ENCODE measurements at regions not wholly inside any gene's neighbourhood (a gene's known extent, or its start where the extent isn't known, plus 50 kb on each side); places are given as distances from the start of the nearest gene placed in this dataset.

DNA sequence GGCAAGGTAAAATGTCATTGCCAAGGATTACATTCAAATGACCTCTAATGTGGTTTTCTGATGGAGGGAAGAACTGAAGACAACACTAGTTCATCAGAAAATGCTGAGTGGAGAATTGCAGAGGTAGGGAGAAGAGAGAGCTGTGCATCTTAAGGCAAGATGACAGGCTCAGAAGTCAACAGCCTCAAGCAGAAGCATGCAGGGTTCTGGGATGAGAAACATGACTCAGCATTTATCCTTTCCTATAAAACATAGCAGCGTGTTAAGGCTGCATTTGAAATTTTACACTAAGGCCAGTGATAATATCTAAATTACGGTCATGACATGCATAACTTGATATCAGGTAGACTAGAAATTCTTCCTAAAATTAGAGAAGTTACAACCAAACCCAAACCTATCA is 53.7 kb upstream of the DYRK2 start:
- TF ChIP-seq POLR2A (IDR thresholded peaks at IDR 0.05) (no peak), POLR2AphosphoS5 (IDR thresholded peaks at IDR 0.05) (no peak)
- TF ChIP-seq, protein P1, sequence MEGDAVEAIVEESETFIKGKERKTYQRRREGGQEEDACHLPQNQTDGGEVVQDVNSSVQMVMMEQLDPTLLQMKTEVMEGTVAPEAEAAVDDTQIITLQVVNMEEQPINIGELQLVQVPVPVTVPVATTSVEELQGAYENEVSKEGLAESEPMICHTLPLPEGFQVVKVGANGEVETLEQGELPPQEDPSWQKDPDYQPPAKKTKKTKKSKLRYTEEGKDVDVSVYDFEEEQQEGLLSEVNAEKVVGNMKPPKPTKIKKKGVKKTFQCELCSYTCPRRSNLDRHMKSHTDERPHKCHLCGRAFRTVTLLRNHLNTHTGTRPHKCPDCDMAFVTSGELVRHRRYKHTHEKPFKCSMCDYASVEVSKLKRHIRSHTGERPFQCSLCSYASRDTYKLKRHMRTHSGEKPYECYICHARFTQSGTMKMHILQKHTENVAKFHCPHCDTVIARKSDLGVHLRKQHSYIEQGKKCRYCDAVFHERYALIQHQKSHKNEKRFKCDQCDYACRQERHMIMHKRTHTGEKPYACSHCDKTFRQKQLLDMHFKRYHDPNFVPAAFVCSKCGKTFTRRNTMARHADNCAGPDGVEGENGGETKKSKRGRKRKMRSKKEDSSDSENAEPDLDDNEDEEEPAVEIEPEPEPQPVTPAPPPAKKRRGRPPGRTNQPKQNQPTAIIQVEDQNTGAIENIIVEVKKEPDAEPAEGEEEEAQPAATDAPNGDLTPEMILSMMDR (IDR thresholded peaks at IDR 0.05): no peak
- Histone ChIP-seq H3K27me3 (replicated peaks; ENCODE audit: insufficient read depth) (no peaks in the 10 kb centered on the region), H3K9me3 (no peaks in the 10 kb centered on the region), H3K27ac (no peak overlapping the region), H3K36me3 (no peaks in the 10 kb centered on the region), H3K4me3 (no peak overlapping the region), H3K4me1 (replicated peaks) (no peaks in the 10 kb centered on the region)
- no peak for DNase-seq (ENCODE audit: low spot score)
- intact Hi-C loops (cut with DNase I): no loop called here
- 46% methylated on average over 2 of the region's 2 CpGs for WGBS

DNA sequence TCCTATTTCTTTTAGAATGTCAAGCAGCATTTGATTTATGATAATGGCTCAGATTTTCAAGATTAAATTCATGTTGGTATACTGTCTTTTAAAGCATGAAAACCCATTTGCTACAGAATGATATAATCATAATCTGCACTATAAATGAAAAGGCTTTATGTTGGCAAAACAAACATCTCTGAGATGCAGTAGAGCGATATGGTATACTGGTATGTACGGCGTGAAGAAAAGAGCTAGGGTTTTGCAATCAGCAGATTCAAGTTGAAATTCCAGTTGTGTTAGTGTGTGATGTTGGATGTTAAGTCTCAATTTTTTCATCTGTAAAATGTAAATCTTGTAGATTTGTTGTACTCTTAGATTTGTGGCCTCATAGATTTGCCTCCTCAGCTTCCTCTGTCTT is 53.2 kb upstream of the DYRK2 start:
- WGBS: 62% methylated on average over 3 of the region's 3 CpGs

DNA sequence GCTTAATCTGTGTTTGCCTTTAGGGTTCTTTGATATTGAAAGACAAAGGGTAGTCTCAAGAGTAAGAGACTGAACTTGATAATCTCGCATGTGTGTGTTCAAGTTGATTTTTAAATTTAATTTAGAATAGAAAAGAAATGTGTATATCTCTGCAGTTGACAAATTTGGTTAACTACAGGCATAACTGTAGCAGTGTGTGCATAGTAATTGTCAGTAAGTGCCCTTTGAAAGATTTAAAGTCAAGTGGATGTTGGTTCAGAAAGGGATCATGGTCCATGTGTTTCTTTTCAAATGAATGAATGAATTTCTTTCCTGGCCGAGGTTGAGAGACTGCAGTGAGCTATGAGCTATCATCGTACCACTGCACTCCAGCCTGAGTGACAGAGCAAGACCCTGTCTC is 49.9 kb upstream of the DYRK2 start:
- Histone ChIP-seq H3K4me3 (no peak overlapping the region), H3K9me3 (no peaks in the 10 kb centered on the region), H3K27me3 (replicated peaks; ENCODE audit: insufficient read depth) (no peaks in the 10 kb centered on the region), H3K27ac (no peak overlapping the region), H3K36me3 (no peaks in the 10 kb centered on the region), H3K4me1 (replicated peaks) (no peaks in the 10 kb centered on the region)
- WGBS: 87% methylated on average over 3 of the region's 3 CpGs
- no peak for DNase-seq (ENCODE audit: low spot score)
- TF ChIP-seq POLR2AphosphoS5 (IDR thresholded peaks at IDR 0.05): no peak
- TF ChIP-seq, protein P1 (IDR thresholded peaks at IDR 0.05): no peak
- TF ChIP-seq POLR2A (IDR thresholded peaks at IDR 0.05): no peak
- intact Hi-C loops (cut with DNase I): no loop called here

More for the DNA sequence above, 53.2 kb upstream of the DYRK2 start:
- Histone ChIP-seq H3K27ac (no peak overlapping the region), H3K9me3 (no peaks in the 10 kb centered on the region), H3K4me1 (replicated peaks) (no peaks in the 10 kb centered on the region), H3K27me3 (replicated peaks; ENCODE audit: insufficient read depth) (no peaks in the 10 kb centered on the region), H3K4me3 (no peak overlapping the region), H3K36me3 (no peaks in the 10 kb centered on the region)
- no peak for DNase-seq (ENCODE audit: low spot score)
- no peak for TF ChIP-seq POLR2AphosphoS5 (IDR thresholded peaks at IDR 0.05)
- TF ChIP-seq, protein P1 (IDR thresholded peaks at IDR 0.05): no peak
- TF ChIP-seq POLR2A (IDR thresholded peaks at IDR 0.05): no peak
- intact Hi-C loops (cut with DNase I): no loop called here
